Stimulated activated CD4-positive, alpha-beta T cell treated with anti-CD3 and anti-CD28 coated beads, Interleukin-4, amount 100 ng/mL, for 24 hours (primary cell): ENCODE measurements at regions not wholly inside any gene's neighbourhood (a gene's known extent, or its start where the extent isn't known, plus 50 kb on each side); places are given as distances from the start of the nearest gene placed in this dataset.

Source experiments
- DNase-seq: peaks from one replicate; pipeline ENCODE4 v3.0.0-alpha.2; 2020

- DNase-seq = no peak
Measured at GRCh38 chr4:141409556-141409955, 188.9 kb downstream of the ZNF330 start.

GRCh38 chr4:141410839-141411238 lies 190.1 kb downstream of the ZNF330 start:
- no peak for DNase-seq

GRCh38 chr4:141411936-141412335 lies 191.2 kb downstream of the ZNF330 start:
- no peak for DNase-seq

GRCh38 chr4:141413366-141413765 lies 192.7 kb downstream of the ZNF330 start:
- DNase-seq = no peak

GRCh38 chr4:141415651-141416050 lies 195.0 kb downstream of the ZNF330 start:
- no peak for DNase-seq

GRCh38 chr4:141416219-141416618 lies 195.5 kb downstream of the ZNF330 start:
- DNase-seq = no peak

- DNase-seq = no peak
Measured at GRCh38 chr4:141416677-141417363, 196.1 kb downstream of the ZNF330 start.

GRCh38 chr4:141417387-141417786 lies 196.7 kb downstream of the ZNF330 start:
- DNase-seq = no peak

- no peak for DNase-seq
Measured at GRCh38 chr4:141425124-141425523, 204.4 kb downstream of the ZNF330 start.

- DNase-seq = no peak
Measured at GRCh38 chr4:141427726-141428296, 207.1 kb downstream of the ZNF330 start.

GRCh38 chr4:141429933-141430332 lies 206.4 kb upstream of the IL15 start:
- no peak for DNase-seq

GRCh38 chr4:141430686-141431085 lies 205.7 kb upstream of the IL15 start:
- no peak for DNase-seq

GRCh38 chr4:141432000-141432712 lies 204.2 kb upstream of the IL15 start:
- no peak for DNase-seq

- no peak for DNase-seq
Measured at GRCh38 chr4:141435446-141436225, 200.7 kb upstream of the IL15 start.

- DNase-seq = no peak
Measured at GRCh38 chr4:141439223-141439622, 197.2 kb upstream of the IL15 start.

- no peak for DNase-seq
Measured at GRCh38 chr4:141447761-141448160, 188.6 kb upstream of the IL15 start.

GRCh38 chr4:141448490-141448889 lies 187.9 kb upstream of the IL15 start:
- DNase-seq = no peak

- no peak for DNase-seq
Measured at GRCh38 chr4:141449927-141450326, 186.5 kb upstream of the IL15 start.

- DNase-seq = no peak
Measured at GRCh38 chr4:141455651-141456050, 180.7 kb upstream of the IL15 start.

GRCh38 chr4:141457653-141458052 lies 178.7 kb upstream of the IL15 start:
- DNase-seq = no peak

GRCh38 chr4:141458501-141458900 lies 177.9 kb upstream of the IL15 start:
- DNase-seq = no peak

GRCh38 chr4:141459020-141459419 lies 177.4 kb upstream of the IL15 start:
- no peak for DNase-seq

- DNase-seq = no peak
Measured at GRCh38 chr4:141462361-141462760, 174.0 kb upstream of the IL15 start.

- DNase-seq = no peak
Measured at GRCh38 chr4:141463678-141464077, 172.7 kb upstream of the IL15 start.
